Heart right ventricle (tissue), 16 donors: ENCODE measurements at regions not wholly inside any gene's neighbourhood (a gene's known extent, or its start where the extent isn't known, plus 50 kb on each side); places are given as distances from the start of the nearest gene placed in this dataset.

Experiments
- ATAC-seq, 8 donors: fragments of 200-7000 bp; cut with Tn5 transposase; one replicate each; pipeline ENCODE4 v1.9.1; 2020; ENCODE audit warnings: mild to moderate bottlenecking in 8 of 8, moderate library complexity in 8 of 8, moderate number of reproducible peaks in 1 of 8
- DNase-seq, 2 donors: peaks; one replicate each; pipeline ENCODE4 v3.0.0-alpha.2; 2020
- H3K27ac ChIP-seq, 10 donors: fragments of 200-600 bp; sonication (generic) in 2 of 10; one replicate each; pipeline versions ENCODE4 v1.5.0 to v1.8.0; 2020 to 2022; ENCODE audit warnings: mild to moderate bottlenecking in 3 of 10
- H3K27me3 ChIP-seq, 7 donors: fragments of 200-600 bp; one replicate each; pipeline ENCODE4 v1.8.0; 2021 to 2022; ENCODE audit warnings: mild to moderate bottlenecking in 2 of 7
- H3K36me3 ChIP-seq, 9 donors: fragments of 200-600 bp; sonication (generic) in 1 of 9; one replicate each; pipeline versions ENCODE4 v1.5.0 to v1.8.0; 2020 to 2022; ENCODE audit warnings: mild to moderate bottlenecking in 2 of 9
- H3K4me1 ChIP-seq, 9 donors: fragments of 200-600 bp; sonication (generic) in 1 of 9; one replicate each; pipeline versions ENCODE4 v1.5.0 to v1.8.0; 2020 to 2022; ENCODE audit warnings: mild to moderate bottlenecking in 4 of 9
- H3K4me3 ChIP-seq, 10 donors: fragments of 200-600 bp; sonication (generic) in 2 of 10; one replicate each; pipeline versions ENCODE4 v1.5.0 to v1.8.0; 2020 to 2022; ENCODE audit warnings: mild to moderate bottlenecking in 7 of 10, moderate library complexity in 2 of 10
- H3K9me3 ChIP-seq, 11 donors: fragments of 200-600 bp in 10 of 11; sonication (generic) in 2 of 11; one replicate each; pipeline versions ENCODE4 v1.5.0 to v1.8.0; 2013 to 2022; ENCODE audit warnings: mild to moderate bottlenecking in 2 of 11, control low read depth in 1 of 11, moderate library complexity in 1 of 11
- CTCF ChIP-seq, 9 donors: fragments of 200-600 bp; sonication (generic) in 2 of 9; IDR thresholded peaks; one replicate each; pipeline versions ENCODE4 v1.5.0 to v1.8.0; 2021 to 2022; ENCODE audit warnings: antibody characterized with exemption in 9 of 9, mild to moderate bottlenecking in 5 of 9, moderate library complexity in 1 of 9
- WGBS, 2 donors: extraction: QIAGEN DNeasy Blood & Tissue Kit; methylation state at CpG; one replicate each; pipeline ENCODE4 v1.1.7; 2013; ENCODE audit warnings: inconsistent platforms in 1 of 2; 5-methylcytosine and 5-hydroxymethylcytosine counted together
- intact Hi-C, 10 donors: fragments of 100-400 bp; cut with DNase I; formaldehyde crosslinking; loops; one replicate each; pipeline versions ENCODE4 v1.11.1 to v1.14.2; 2022
- donor health status: Arrhythmogenic right ventricular cardiomyopathy.
- donor health status: ischemic (EF 13 %, LVEDD 7.1; RV severe dilation, severe dysfunction).
- donor health status: healthy with polysubstance abuse.
- donor health status: DM: no; HTN: yes; CAD: no.
- donor health status: DM: no; HTN: no; CAD: no.
- donor health status: ischemic (EF 25% LVEDD 6.9; RV normal size, moderate dysfunction).
- donor health status: ischemic (EF 25% LVEDD 5.7; RV mildly dilated, moderate dysfunction).
- donor health status: healthy.
- donor health status: DM: yes; HTN: yes; CAD: no.
- donor health status: Ischemic cardiomyopathy.
- donor health status: ischemic (EF 35%, LVEDD 5.7; RV mildly dilated, moderate dysfunction).
- donor health status: nonischemic (EF 11% LVEDD 7.7; RV severe dilation, severe dysfunction).
- donor health status: DM: yes; HTN: yes; CAD: no.
- donor health status: PGD.
- donor health status: ischemic (EF 29% LVEDD 5.4; RV normal size, mild dysfunction).
- donor health status: nonischemic (EF 23%, LVEDD 6.1; RV moderate dilation, normal function).

DNA sequence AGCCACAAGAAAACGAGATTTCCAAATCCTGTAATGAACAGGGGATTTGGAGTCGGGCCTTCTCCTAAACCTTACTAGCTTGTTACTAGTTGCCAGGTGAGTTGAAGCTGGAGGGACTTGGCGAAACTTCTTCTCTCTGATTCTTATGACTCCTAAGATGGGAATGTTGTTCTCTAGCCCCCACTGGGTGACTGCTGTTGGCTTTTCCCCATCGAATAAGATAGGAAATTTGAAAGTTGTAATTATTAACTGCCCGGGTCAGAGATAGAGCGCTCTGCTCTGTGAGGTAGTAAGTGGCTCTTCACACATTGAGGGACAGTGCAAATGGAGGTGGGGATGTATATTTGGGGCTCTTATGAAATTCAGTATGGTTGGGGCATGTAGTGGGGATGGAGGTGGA lies 111.2 kb upstream of the MBNL2 start:
- no peaks in the 10 kb centered on the region for H3K9me3 ChIP-seq
- peaks cover 1 to 41% (median 29%) of the 10 kb centered on the region in 9 donors for H3K4me1 ChIP-seq
- H3K4me3 ChIP-seq, result no peak overlapping the region
- DNase-seq (no peak), ATAC-seq (no peak)
- 92 to 93% methylated on average over 6 of the region's 6 CpGs for WGBS, 2 donors
- H3K36me3 ChIP-seq, result no peaks in the 10 kb centered on the region
- H3K27me3 ChIP-seq, result peaks cover 0 to 5% (median 0%) of the 10 kb centered on the region in 7 donors
- TF ChIP-seq CTCF (IDR thresholded peaks at IDR 0.05), result no peak
- no peak overlapping the region for H3K27ac ChIP-seq
- intact Hi-C loops, result loop anchor here (1.0 to 5.0 kb wide), 15 partner anchors 101 to 466 kb away; partner anchors contain the start of gene MBNL2 (in 1 of the 10)

- peaks cover 0 to 5% (median 0%) of the 10 kb centered on the region in 7 donors for H3K27me3 ChIP-seq
- H3K36me3 ChIP-seq, result no peaks in the 10 kb centered on the region
- TF ChIP-seq CTCF (IDR thresholded peaks at IDR 0.05), result no peak
- no peak overlapping the region for H3K27ac ChIP-seq
- intact Hi-C loops, result loop anchor here in 9 of 10 donors (1.0 to 5.0 kb wide), 12 partner anchors 101 to 466 kb away; partner anchors contain the start of gene MBNL2 (in 1 of the 9)
- peaks cover 4 to 50% (median 37%) of the 10 kb centered on the region in 9 donors for H3K4me1 ChIP-seq
- no peak overlapping the region for H3K4me3 ChIP-seq
- no peaks in the 10 kb centered on the region for H3K9me3 ChIP-seq
- WGBS, 2 donors, result 66 to 78% methylated on average over 7 of the region's 7 CpGs
- DNase-seq (no peak), ATAC-seq (no peak)
Observed at GRCh38 chr13:97111756-97112155, 110.4 kb upstream of the MBNL2 start.

DNA sequence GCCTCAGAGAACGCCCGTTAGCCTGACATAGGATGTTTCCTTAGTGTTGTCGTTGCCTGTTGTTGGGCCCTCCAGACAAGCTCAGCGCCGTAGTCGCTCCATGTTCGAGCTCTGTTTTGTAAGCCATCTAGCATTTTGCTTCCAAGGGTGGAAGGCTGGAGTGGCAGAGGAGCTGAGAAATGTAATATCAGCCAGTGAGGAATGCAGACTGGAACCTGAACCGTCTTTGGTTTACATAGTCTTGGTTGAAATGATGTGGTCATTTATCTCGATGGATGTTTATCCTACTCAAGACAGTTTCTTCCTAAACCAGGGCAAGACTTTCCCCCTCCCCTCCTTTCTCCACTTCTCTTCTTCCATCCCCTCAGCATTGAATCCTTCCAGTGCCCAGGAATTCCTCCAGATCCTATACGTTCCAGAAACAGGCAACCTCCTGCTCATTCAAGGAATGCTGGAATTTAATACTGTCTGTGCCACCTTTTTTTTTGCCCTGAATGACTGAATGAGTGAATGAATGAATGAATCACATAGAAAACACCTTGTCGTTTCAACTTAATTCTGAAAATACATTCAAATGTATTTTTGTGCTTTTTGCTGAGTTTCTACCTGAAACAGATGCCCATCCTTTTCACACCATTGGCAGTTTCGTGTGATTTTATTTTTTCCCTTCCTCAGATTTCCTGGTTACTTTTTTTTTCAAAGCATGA lies 109.5 kb upstream of the MBNL2 start:
- Histone ChIP-seq H3K4me3 (no peak overlapping the region), H3K9me3 (no peaks in the 10 kb centered on the region), H3K27ac (no peak overlapping the region), H3K27me3 (peaks cover 0 to 5% (median 0%) of the 10 kb centered on the region in 7 donors), H3K4me1 (peaks cover 4 to 58% (median 44%) of the 10 kb centered on the region in 9 donors), H3K36me3 (no peaks in the 10 kb centered on the region)
- no peak for DNase-seq
- TF ChIP-seq CTCF (IDR thresholded peaks at IDR 0.05), result no peak
- no peak for ATAC-seq
- intact Hi-C loops, result loop anchor here in 9 of 10 donors (1.0 to 5.0 kb wide), 9 partner anchors 100 to 465 kb away; partner anchors contain the start of gene MBNL2 (in 1 of the 9)
- WGBS, 2 donors, result 82 to 86% methylated on average over 12 of the region's 12 CpGs

DNA sequence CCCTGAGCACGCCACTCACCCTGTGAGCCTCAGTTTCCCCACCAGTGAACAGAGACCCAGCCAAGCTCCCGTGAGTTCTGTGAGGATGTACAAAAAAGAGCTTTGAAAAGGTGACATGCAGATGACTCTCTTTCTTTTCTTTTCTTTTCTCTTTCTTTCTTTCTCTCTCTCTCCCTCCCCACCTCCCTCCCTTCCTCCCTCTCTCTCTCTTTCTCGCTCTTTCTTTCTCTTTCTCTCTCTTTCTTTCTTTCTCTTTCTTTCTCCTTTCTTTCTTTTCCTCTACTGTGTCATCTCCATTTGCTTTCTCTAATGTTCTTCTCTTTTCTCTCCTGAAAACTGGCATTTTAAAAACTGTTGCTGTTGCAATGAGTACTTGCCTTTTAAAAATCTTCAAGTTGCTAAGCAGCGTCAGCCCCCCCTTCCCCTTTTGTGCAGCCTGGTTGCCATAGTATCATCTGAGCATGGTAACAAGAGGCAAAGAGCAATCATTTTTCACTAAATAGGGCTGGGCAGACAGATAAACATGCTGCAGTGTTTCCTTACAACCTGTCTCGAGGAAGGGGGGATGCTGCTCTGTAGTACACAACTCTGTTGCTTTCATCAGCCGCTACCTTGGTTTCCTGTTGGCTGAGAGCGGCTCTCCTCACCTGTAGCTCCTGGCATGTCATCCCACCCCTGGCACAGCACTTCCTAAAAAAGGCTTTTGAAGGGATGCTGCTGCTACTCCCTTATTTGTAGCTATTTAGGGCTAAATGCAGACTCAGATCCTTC lies 108.7 kb upstream of the MBNL2 start:
- TF ChIP-seq CTCF (IDR thresholded peaks at IDR 0.05), result no peak
- intact Hi-C loops, result loop anchor here in 8 of 10 donors (5.0 kb wide), 8 partner anchors 99 to 464 kb away; partner anchors contain the start of gene MBNL2 (in 1 of the 8)
- Histone ChIP-seq H3K36me3 (no peaks in the 10 kb centered on the region), H3K4me3 (no peak overlapping the region), H3K4me1 (peaks cover 4 to 61% (median 44%) of the 10 kb centered on the region in 9 donors), H3K27ac (no peak overlapping the region), H3K27me3 (peaks cover 0 to 5% (median 0%) of the 10 kb centered on the region in 7 donors), H3K9me3 (no peaks in the 10 kb centered on the region)
- DNase-seq (no peak), ATAC-seq (no peak)
- 81 to 87% methylated on average over 7 of the region's 7 CpGs for WGBS, 2 donors
